SU-DHL-6 (cell line): ENCODE measurements at regions not wholly inside any gene's neighbourhood (a gene's known extent, or its start where the extent isn't known, plus 50 kb on each side); places are given as distances from the start of the nearest gene placed in this dataset.

ENCODE experiments used
- H2AFZ ChIP-seq: fragments of 200-600 bp; sonication (generic); 2 replicates; pipeline ENCODE4 v1.6.1; 2014; ENCODE audit warnings: low read depth, mild to moderate bottlenecking, moderate library complexity, mixed read lengths, antibody characterized with exemption, low read length; ENCODE audit not compliant: severe bottlenecking
- H3F3A ChIP-seq: fragments of 200-600 bp; shearing (Covaris generic); 2 replicates; pipeline ENCODE4 v1.6.0; 2016; ENCODE audit warnings: antibody characterized with exemption, mild to moderate bottlenecking; ENCODE audit not compliant: insufficient read depth
- H3K27ac ChIP-seq: fragments of 200-600 bp; sonication (generic); 2 replicates; pipeline ENCODE4 v1.5.1; 2016; ENCODE audit warnings: low read depth, mild to moderate bottlenecking, low read length, moderate library complexity, mixed read lengths
- H3K27me3 ChIP-seq: fragments of 200-600 bp; sonication (generic), shearing (Covaris generic); 2 replicates; pipeline ENCODE4 v1.6.0; 2014; ENCODE audit warnings: mild to moderate bottlenecking, low read length
- H3K36me3 ChIP-seq: fragments of 200-600 bp; sonication (generic); 2 replicates; pipeline ENCODE4 v1.6.1; 2014; ENCODE audit warnings: mild to moderate bottlenecking, low read length, mixed read lengths
- H3K4me2 ChIP-seq: fragments of 300-600, 200-600 bp; shearing (Covaris generic), sonication (generic); 2 replicates; pipeline ENCODE4 v1.6.0; 2014; ENCODE audit warnings: low read length, low read depth, mild to moderate bottlenecking; ENCODE audit not compliant: poor library complexity, severe bottlenecking
- H3K4me3 ChIP-seq: fragments of 200-600 bp; sonication (generic); 2 replicates; pipeline ENCODE4 v1.5.1; 2014; ENCODE audit warnings: antibody characterized with exemption, low read length, mild to moderate bottlenecking, mixed read lengths; ENCODE audit not compliant: insufficient read depth, poor library complexity, severe bottlenecking
- H3K79me2 ChIP-seq: fragments of 200-600 bp; sonication (generic); 2 replicates; pipeline ENCODE4 v1.6.1; 2014; ENCODE audit warnings: mild to moderate bottlenecking, low read length, moderate library complexity; ENCODE audit not compliant: insufficient read depth
- H3K9ac ChIP-seq: fragments of 200-600 bp; sonication (generic); 2 replicates; pipeline ENCODE4 v1.7.0; 2014; ENCODE audit warnings: mild to moderate bottlenecking, low read length
- H3K9me2 ChIP-seq: fragments of 200-600 bp; sonication (generic); replicated peaks from 2 replicates; pipeline ENCODE4 v1.6.1; 2014; ENCODE audit warnings: low read length; ENCODE audit not compliant: insufficient read depth
- H3K9me3 ChIP-seq: fragments of 200-600 bp; sonication (generic); 2 replicates; pipeline ENCODE4 v1.6.1; 2014; ENCODE audit warnings: low read length, mixed read lengths; ENCODE audit not compliant: insufficient read depth
- H4K20me1 ChIP-seq: fragments of 200-600 bp; sonication (generic); 2 replicates; pipeline ENCODE4 v1.6.1; 2014; ENCODE audit warnings: low read depth, mild to moderate bottlenecking, antibody characterized with exemption, low read length, moderate library complexity, mixed read lengths
- CTCF ChIP-seq: fragments of 200-600 bp; sonication (generic); IDR thresholded peaks from one replicate; pipeline ENCODE4 v1.5.1; 2017; ENCODE audit warnings: antibody characterized with exemption, mild to moderate bottlenecking, low read length, moderate library complexity; ENCODE audit not compliant: insufficient read depth, poor library complexity, severe bottlenecking
- EZH2phosphoT487 ChIP-seq: fragments of 200-600 bp; sonication (generic), shearing (Covaris generic); conservative IDR thresholded peaks from 2 replicates; pipeline ENCODE4 v1.6.1; 2018; ENCODE audit warnings: mild to moderate bottlenecking, antibody characterized with exemption, low read length, moderate library complexity, mixed read lengths

GRCh38 chr7:106565428-106565827 is 95.5 kb downstream of the CCDC71L start:
- H3K4me3 ChIP-seq: no peak overlapping the region
- no peak overlapping the region for H3K27ac ChIP-seq
- no peaks in the 10 kb centered on the region for H4K20me1 ChIP-seq
- no peaks in the 10 kb centered on the region for H3K9me3 ChIP-seq
- no peaks in the 10 kb centered on the region for H3K9me2 ChIP-seq
- TF ChIP-seq EZH2phosphoT487: no peak
- TF ChIP-seq CTCF: no peak
- no peak overlapping the region for H3K4me2 ChIP-seq
- H3F3A ChIP-seq: no peaks in the 10 kb centered on the region
- H2AFZ ChIP-seq: no peak overlapping the region
- H3K27me3 ChIP-seq: no peaks in the 10 kb centered on the region
- no peak overlapping the region for H3K9ac ChIP-seq
- H3K36me3 ChIP-seq: no peaks in the 10 kb centered on the region
- H3K79me2 ChIP-seq: no peaks in the 10 kb centered on the region

- Histone ChIP-seq H3K36me3 (no peaks in the 10 kb centered on the region), H3K27ac (no peak overlapping the region), H2AFZ (no peak overlapping the region), H3K9me2 (no peaks in the 10 kb centered on the region), H3K27me3 (no peaks in the 10 kb centered on the region), H3K79me2 (no peaks in the 10 kb centered on the region), H3K9me3 (no peaks in the 10 kb centered on the region), H3K4me2 (no peak overlapping the region), H3K9ac (no peak overlapping the region), H3K4me3 (no peak overlapping the region), H3F3A (no peaks in the 10 kb centered on the region), H4K20me1 (no peaks in the 10 kb centered on the region)
- no peak for TF ChIP-seq EZH2phosphoT487
- TF ChIP-seq CTCF: no peak
Observed at GRCh38 chr7:106563466-106564150, 97.3 kb downstream of the CCDC71L start.

GRCh38 chr7:106562711-106563366 is 98.1 kb downstream of the CCDC71L start:
- no peak overlapping the region for H2AFZ ChIP-seq

More at GRCh38 chr7:106562711-106563366, 98.1 kb downstream of the CCDC71L start:
- H3K36me3 ChIP-seq: no peaks in the 10 kb centered on the region
- H3K9ac ChIP-seq: no peak overlapping the region
- TF ChIP-seq CTCF (no peak), EZH2phosphoT487 (no peak)
- no peak overlapping the region for H3K4me2 ChIP-seq
- no peaks in the 10 kb centered on the region for H3K27me3 ChIP-seq
- no peak overlapping the region for H3K27ac ChIP-seq
- H3F3A ChIP-seq: no peaks in the 10 kb centered on the region
- no peaks in the 10 kb centered on the region for H3K79me2 ChIP-seq
- no peaks in the 10 kb centered on the region for H3K9me2 ChIP-seq
- no peak overlapping the region for H3K4me3 ChIP-seq
- H4K20me1 ChIP-seq: no peaks in the 10 kb centered on the region
- H3K9me3 ChIP-seq: no peaks in the 10 kb centered on the region
